HEK293T (cell line): ENCODE measurements at regions not wholly inside any gene's neighbourhood (a gene's known extent, or its start where the extent isn't known, plus 50 kb on each side); places are given as distances from the start of the nearest gene placed in this dataset.

Experiments used
- ARNT ChIP-seq: fragments of 450-650 bp; IDR thresholded peaks from 2 replicates; pipeline ENCODE4 v1.6.1; 2017; ENCODE audit warnings: mild to moderate bottlenecking
- BHLHE40 ChIP-seq: fragments of 450-650 bp; IDR thresholded peaks from 2 replicates; pipeline ENCODE4 v1.6.1; 2016; ENCODE audit warnings: mild to moderate bottlenecking, moderate library complexity, borderline replicate concordance
- ELF4 ChIP-seq: fragments of 450-650 bp; IDR thresholded peaks from 2 replicates; pipeline ENCODE4 v1.6.1; 2017; ENCODE audit warnings: antibody characterized with exemption
- FOXK2 ChIP-seq: fragments of 450-650 bp; IDR thresholded peaks from 2 replicates; pipeline ENCODE4 v1.6.1; 2016; ENCODE audit warnings: mild to moderate bottlenecking
- FOXM1 ChIP-seq: fragments of 450-650 bp; IDR thresholded peaks from 2 replicates; pipeline ENCODE4 v1.6.1; 2017; ENCODE audit warnings: mild to moderate bottlenecking, borderline replicate concordance
- HDGF ChIP-seq: fragments of 450-650 bp; IDR thresholded peaks from 2 replicates; pipeline ENCODE4 v1.6.1; 2017; ENCODE audit warnings: antibody characterized with exemption, borderline replicate concordance
- NFRKB ChIP-seq: fragments of 450-650 bp; IDR thresholded peaks from 2 replicates; pipeline ENCODE4 v1.6.1; 2016; ENCODE audit warnings: mild to moderate bottlenecking, moderate library complexity
- PKNOX1 ChIP-seq: fragments of 450-650 bp; IDR thresholded peaks from 2 replicates; pipeline ENCODE4 v1.6.1; 2016
- SP1 ChIP-seq: fragments of 450-650 bp; IDR thresholded peaks from 2 replicates; pipeline ENCODE4 v1.6.1; 2017
- TARDBP ChIP-seq: fragments of 450-650 bp; IDR thresholded peaks from 2 replicates; pipeline ENCODE4 v1.6.1; 2016
- ZNF384 ChIP-seq: fragments of 450-650 bp; IDR thresholded peaks from 2 replicates; pipeline ENCODE4 v1.6.1; 2016

GRCh38 chr5:17737092-17737491 lies 102.8 kb downstream of the TAF11L14 start:
- TF ChIP-seq SP1 (no peak), FOXK2 (no peak), ELF4 (no peak), TARDBP (no peak), PKNOX1 (no peak), BHLHE40 (no peak), FOXM1 (no peak), ARNT (no peak), HDGF (no peak), ZNF384 (no peak), NFRKB (no peak)
